Fibroblast of the aortic adventitia (primary cell): ENCODE measurements at regions not wholly inside any gene's neighbourhood (a gene's known extent, or its start where the extent isn't known, plus 50 kb on each side); places are given as distances from the start of the nearest gene placed in this dataset.

Experiments
- DNase-seq: peaks from one replicate; pipeline ENCODE4 v3.0.0-alpha.2; 2010; ENCODE audit warnings: low read depth
- H3K4me3 ChIP-seq: 2 replicates; pipeline ENCODE4 v1.5.1; 2011; ENCODE audit warnings: low read depth, mild to moderate bottlenecking, control low read depth, low read length, moderate library complexity
- TF ChIP-seq, protein P1 (sequence below): IDR thresholded peaks from 2 replicates; pipeline ENCODE4 v1.5.1; 2011; ENCODE audit warnings: mild to moderate bottlenecking, low read length, control low read depth, inconsistent platforms; ENCODE audit not compliant: insufficient read depth

DNA sequence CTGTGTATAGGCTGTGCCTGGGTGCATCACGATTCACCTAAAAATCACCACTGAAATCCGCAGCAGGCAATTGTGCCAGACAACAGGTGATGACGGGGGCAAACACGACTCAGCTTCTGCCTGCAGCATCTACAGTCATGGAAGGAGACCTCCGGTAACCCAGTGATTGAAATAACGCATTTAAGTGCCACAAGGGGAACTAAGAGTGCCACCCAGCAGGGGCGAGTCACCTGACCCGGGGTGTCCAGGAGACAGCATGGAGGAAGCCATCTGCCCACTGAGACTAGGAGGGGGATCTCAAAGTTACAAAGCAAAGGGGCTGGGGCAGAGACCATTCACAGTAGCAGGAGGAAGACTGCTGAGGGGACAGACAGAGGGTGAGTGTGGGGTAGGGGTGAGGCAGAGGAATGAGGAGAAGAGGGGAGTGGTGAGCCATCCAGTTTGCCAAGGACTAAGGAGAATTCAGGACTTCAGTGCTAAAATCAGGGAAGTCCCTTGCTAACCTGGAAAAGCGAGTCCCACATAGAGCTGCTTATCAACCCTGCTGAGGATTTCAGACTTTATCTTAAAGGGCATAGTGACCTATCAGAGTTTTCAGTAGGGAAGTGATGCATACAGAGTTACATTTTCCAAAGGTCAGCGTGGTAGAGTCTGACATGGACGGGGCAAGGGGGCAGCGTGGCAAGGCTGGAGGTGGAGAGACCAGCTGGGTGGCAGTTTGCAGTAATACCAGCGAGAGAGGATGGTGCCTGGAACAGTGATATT is 256.7 kb upstream of the HES1 start:
- H3K4me3 ChIP-seq: no peak overlapping the region
- DNase-seq: no peak
- TF ChIP-seq, protein P1, sequence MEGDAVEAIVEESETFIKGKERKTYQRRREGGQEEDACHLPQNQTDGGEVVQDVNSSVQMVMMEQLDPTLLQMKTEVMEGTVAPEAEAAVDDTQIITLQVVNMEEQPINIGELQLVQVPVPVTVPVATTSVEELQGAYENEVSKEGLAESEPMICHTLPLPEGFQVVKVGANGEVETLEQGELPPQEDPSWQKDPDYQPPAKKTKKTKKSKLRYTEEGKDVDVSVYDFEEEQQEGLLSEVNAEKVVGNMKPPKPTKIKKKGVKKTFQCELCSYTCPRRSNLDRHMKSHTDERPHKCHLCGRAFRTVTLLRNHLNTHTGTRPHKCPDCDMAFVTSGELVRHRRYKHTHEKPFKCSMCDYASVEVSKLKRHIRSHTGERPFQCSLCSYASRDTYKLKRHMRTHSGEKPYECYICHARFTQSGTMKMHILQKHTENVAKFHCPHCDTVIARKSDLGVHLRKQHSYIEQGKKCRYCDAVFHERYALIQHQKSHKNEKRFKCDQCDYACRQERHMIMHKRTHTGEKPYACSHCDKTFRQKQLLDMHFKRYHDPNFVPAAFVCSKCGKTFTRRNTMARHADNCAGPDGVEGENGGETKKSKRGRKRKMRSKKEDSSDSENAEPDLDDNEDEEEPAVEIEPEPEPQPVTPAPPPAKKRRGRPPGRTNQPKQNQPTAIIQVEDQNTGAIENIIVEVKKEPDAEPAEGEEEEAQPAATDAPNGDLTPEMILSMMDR: no peak

DNA sequence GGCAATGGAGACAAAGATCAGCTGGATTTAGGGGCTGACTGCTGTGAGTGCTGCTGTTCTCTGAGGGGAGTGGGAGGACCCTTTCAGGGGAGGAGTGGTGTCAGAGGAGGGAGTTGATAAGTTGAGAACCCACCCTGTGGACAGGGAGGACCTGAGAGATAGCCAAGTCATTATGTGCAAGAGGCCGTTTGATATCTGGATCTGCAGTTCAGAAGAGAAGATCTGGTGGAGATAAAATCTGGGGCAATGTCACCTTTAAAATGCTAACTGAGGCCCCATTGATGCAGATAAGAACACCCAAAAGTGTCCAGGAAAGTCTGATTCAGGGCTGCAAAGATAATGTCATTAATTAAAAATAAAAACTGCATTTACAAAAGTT is 256.1 kb upstream of the HES1 start:
- TF ChIP-seq, protein P1: no peak
- no peak for DNase-seq

DNA sequence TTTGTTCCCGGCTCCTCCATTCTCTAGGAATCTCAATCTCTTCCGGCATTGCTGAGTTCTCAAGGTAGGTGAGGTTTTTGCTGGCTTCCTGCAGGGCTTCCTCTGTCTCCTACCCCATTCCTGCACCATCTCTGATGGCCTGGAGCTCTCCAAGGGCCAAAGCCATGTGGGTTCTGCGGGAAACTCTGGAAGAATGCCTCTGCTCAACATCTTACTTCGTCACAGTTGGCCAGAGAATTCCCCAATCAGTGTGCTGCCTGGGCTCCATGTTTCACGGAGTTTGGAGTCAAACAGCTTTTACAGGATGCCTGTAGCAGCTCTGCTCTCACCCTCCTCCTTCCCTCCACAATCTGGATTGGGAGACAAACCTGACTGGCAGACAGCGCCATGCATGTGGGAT is 253.9 kb upstream of the HES1 start:
- H3K4me3 ChIP-seq: no peak overlapping the region
- TF ChIP-seq, protein P1: no peak
- DNase-seq: no peak

More for the DNA sequence above, 256.1 kb upstream of the HES1 start:
- H3K4me3 ChIP-seq: no peak overlapping the region

DNA sequence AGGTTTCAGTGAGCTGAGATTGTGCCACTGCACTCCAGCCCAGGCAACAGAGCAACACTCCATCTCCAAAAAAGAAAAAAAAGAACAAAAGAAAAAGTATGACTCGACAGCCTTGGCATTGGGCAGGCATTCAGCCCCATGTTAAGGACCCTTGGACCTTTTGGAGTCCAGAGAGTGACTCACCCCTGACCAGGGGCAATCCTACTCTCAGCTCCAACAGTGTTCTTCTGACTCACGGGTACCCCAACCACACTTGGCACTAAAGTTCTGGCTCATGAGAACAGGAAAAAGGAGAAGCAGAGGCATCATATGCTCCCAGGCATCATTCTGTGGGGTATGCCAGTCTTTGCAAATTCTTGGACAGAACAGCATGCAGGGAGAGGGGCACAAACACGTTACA is 252.4 kb upstream of the HES1 start:
- H3K4me3 ChIP-seq: no peak overlapping the region
- TF ChIP-seq, protein P1: no peak
- DNase-seq: peak; percentile 42

DNA sequence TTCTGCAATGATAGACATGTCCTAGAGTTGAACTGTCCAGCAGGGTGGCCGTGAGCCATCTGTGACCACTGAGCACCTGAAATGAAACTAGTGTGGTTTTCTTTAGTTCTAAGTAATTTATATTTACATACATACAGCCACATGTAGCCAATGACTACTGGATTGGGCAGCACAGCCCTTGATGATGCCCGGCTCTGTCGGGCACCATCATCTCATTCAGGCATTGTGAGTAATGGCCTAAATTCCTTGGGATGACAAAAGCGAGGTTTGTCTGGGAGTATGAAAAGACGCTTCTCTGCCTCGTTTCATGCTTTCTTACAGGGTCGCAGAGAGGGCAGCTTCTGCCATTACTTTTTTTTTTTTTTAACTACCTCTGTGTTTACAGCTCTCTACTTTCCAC is 251.9 kb upstream of the HES1 start:
- no peak overlapping the region for H3K4me3 ChIP-seq
- TF ChIP-seq, protein P1: no peak
- no peak for DNase-seq

DNA sequence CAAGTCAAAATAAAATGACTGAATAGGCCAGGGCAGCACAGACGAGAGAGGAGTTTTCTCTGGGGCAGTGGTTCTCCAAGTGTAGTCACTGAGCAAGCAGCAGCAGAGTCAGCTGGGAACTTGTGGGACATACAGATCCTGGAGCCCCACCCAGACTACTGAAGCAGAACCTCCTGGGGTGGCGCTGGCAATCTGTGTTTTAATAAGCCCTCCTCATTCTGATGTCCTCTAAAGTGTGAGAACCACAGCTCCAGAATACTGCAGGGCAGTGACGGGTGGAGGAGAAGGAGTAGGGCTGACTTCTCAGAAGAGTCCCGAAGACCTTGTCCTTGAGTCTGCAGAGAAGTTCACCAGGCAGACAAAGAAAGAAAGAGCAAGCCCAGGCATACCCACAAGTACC is 251.3 kb upstream of the HES1 start:
- TF ChIP-seq, protein P1: no peak
- H3K4me3 ChIP-seq: no peak overlapping the region
- no peak for DNase-seq

DNA sequence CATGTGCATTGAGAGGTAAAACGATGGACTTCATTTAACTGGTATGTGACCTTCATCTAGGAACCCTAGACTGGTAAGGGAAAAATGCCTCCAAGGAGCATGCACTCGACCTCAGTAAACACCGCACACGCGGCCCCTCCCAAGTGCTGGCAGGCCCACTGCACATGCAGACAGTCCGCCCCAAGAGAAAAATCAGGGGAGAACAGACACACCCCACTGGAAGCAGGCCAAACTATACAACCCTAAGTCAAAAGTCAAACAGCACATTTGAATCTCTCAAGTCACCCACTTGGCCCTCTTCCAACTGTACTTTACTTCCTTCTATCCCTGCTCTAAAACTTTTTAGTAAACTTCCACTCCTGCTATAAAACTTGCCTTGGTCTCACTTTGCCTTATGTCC is 250.1 kb upstream of the HES1 start:
- TF ChIP-seq, protein P1: no peak
- no peak for DNase-seq

More for the DNA sequence above, 250.1 kb upstream of the HES1 start:
- no peak overlapping the region for H3K4me3 ChIP-seq
